ENCODE measurements at regions not wholly inside any gene's neighbourhood (a gene's known extent, or its start where the extent isn't known, plus 50 kb on each side); places are given as distances from the start of the nearest gene placed in this dataset.
"Not testable (repeated sequence)": the region's sequence is repeated elsewhere in the genome, so short reads cannot be mapped to it uniquely, and the experiment has no call there.

DNA sequence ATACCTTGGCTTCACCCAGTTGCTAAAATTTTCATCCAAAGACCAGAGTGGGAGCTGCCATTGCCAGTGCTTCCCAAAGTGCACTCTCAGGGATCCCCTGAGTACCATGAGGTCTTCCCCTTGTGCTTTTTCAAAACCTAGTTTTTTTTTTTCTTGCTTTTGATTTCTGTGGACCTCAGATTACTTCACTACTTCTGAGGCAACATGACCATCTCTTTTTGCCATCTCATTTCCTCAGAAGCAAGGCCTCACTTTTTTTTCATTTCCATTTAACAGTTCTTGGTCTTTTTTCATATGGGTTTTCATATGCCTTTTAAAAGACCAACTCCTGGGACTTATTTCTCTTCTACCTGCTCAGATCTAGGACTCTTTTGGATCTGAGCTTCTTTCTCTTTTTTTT is 64.1 kb upstream of the MMS22L start:
- no peak for DNase-seq

GRCh38 chr6:97361286-97361685 is 78.3 kb upstream of the MMS22L start:
- DNase-seq, result no peak

DNA sequence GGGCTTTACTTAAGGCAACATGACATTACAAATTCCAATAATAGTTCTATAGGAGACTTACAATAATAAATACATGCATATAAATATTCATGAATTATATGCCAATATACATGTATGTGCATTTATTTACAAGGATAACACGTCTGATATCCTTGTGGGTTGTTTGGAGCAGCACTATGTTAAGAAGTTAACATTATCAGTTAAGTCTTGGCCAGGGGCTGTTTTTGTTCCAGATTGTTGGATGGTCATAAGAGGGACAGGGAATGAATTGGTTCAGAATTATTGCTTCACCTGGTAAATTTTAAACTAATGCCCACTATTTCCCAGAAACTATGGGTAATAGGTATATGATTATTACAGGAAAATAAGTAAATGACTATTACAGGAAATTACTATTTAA is 81.3 kb upstream of the MMS22L start:
- no peak for DNase-seq

DNA sequence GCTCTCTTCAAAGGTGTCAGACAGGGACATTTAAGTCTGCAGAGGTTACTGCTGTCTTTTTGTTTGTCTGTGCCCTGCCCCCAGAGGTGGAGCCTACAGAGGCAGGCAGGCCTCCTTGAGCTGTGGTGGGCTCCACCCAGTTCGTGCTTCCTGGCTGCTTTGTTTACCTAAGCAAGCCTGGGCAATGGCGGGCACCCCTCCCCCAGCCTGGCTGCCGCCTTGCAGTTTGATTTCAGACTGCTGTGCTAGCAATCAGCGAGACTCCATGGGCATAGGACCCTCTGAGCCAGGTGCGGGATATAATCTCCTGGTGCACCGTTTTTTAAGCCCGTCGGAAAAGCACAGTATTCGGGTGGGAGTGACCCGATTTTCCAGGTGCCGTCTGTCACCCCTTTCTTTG is 99.1 kb upstream of the MMS22L start:
- DNase-seq, result not testable (repeated sequence)

DNA sequence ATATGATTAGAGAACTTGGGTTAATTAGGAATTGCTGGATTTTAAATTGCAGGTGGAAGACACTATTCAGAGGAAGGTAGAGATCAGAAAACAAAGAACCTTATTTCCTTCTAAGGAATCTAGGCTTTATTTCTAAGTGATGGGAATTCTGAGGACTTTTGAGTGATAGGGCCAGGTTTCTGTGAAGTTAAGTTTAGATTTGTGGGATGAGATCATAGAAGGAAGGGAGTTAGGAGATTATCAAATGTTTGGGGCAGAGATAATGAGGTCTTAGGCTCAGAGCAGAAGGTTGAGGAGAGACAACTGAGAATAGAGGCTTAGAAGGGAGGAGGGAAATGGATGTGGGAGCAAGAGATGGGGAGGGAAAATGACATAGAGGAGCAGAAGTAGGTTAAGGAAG is 109.7 kb upstream of the MMS22L start:
- no peak for DNase-seq

GRCh38 chr6:97394160-97394748 is 111.2 kb upstream of the MMS22L start:
- DNase-seq, result peak in 1 of 2 experiments; percentile 13

DNA sequence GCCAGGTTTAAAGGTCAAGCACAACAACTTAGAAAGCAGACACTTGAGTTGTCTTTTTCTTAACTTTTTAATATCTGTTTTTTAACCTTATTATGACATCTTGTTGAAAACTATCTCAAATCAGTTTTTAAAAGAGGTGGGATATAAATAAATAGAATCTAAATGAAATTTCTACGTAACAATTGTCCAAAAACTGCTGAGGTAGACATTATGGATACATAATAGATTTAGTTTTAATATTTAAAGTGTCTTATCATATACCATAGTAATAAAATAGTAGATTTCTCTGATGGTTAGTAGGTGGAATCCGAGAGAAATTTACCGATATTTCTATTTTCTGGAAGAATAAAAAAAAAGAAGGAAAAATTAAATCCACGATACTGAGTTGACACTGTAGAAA is 113.9 kb upstream of the MMS22L start:
- no peak for DNase-seq

GRCh38 chr6:97399208-97399607 is 116.2 kb upstream of the MMS22L start:
- DNase-seq, result no peak

DNA sequence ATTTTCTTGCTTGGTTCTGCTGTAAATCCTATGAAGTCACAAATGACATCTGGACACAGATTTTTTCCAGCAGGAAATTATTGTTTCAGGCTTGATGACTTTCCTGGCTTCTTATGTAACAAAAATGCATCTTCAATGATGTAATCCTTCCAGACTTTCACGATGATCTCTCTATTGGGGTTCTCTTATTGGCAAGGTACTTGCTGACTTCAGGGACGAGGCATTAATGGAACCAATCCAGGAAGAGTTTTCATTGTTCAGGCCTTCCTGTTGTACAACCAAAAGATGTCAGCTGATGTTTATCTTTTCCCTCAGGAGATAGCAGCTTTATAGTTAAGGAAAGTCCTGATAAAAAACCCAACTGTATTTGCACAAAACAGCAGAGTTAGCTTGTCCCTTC is 118.5 kb upstream of the MMS22L start:
- DNase-seq, result no peak

- DNase-seq, result no peak
These were observed 122.9 kb upstream of the MMS22L start for GRCh38 chr6:97405818-97406409.

GRCh38 chr6:97406633-97407032 is 123.6 kb upstream of the MMS22L start:
- DNase-seq, result no peak

- no peak for DNase-seq
These were observed 128.6 kb upstream of the MMS22L start for GRCh38 chr6:97411610-97412009.

DNA sequence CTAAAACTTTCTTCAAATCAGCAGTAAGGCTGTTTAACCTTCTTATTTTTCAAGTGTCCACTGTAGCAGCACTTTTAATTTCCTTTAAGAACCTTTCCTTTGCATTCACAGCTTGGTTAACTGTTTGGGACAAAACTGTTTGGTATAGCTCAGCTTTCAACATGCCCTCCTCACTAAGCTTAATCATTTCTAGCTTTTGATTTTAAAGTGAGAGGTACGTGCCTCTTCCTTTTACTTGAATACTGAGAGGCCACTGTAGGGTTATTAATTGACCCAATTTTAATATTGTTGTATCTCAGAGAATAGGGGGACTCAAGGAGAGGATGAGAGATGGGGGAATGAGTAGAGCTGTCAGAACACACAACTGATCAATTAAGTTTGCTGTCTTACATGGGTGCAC is 129.5 kb upstream of the MMS22L start:
- no peak for DNase-seq

DNA sequence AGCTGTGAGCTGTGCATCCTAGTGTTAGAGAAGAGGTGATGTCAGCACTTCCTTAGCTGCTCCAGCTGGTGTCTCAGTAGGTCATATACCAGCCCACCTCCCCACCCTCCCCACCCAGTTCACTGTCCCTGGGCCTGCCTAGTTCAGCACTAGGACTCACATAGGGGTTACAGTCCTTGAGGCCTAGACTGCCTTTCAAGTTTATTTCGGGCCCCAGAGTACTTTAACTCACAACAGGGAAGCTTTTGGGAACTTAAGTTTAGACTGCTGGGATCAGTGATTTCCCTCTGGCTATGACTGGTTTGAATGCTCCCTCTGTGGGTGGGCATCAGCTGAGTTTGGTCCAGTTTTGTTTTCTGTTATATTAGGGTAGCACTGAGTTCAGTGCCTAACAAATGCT is 139.2 kb upstream of the MMS22L start:
- no peak for DNase-seq

DNA sequence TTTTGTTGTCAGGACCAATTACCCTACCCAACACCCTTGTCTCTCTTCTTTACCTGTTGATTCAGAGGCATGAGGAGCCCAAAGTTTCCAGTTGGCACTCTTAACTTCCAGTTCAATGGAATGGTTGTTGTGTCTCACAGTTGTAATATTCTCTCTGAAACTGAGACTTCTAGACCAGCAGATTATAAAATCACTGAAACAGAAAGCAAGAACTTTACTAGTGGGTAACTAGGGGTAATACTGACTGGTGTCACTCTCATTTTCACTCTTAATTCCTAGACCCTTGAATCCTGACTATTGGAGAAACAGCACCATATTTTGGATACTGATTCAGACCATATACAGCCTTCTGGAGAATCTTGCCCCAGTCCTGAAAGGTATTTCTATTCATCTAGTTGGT is 140.2 kb upstream of the MMS22L start:
- DNase-seq, result no peak

- DNase-seq, result no peak
These were observed 144.6 kb upstream of the MMS22L start for GRCh38 chr6:97427648-97428047.

DNA sequence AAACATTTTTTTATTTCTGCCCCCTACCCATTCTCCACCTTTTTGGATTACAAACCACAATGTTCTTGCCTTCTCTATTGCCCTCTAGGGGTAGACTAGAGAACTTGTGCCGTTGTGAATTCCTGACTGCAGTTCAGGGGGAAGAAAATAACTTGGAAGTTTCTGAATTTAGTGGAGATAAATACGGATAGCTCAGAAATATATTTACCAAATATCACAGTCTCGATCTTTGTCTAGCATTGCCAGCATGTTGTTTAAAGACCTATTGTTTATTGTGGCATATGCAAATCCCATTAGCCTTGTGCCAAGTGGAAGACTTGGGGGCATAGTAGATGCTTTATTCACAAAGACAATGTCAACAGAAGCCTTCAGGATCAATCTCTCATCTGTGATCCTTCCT is 154.1 kb upstream of the MMS22L start:
- no peak for DNase-seq

GRCh38 chr6:97438011-97438671 is 155.1 kb upstream of the MMS22L start:
- DNase-seq, result no peak

DNA sequence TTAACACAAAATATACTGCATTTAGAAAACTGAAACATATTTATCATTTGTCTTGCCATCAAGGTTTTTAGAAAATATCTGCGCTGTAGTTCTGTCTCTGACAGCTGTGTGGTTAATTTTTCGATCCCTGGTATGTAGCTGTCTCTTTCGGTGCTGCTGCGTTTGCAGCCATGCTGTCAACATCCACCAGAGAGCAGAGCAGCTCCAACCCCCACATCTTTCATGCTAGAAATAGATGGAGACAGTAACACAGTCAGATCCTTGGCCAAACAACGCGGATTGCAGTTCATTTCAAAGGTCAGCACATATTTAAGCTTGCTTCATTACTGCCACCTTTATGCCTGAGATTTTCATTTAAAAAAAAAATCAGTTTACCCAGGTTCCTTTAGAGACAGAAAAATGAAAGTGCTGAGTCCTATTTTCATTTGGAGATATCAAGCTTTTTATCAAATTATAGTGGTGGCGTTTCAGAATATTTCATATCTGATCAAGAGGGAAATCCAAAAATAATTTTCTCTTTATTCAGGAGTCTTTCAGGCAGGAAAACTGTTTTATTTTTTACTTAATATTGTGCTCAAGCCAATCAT is 157.7 kb upstream of the MMS22L start:
- DNase-seq, result no peak

DNA sequence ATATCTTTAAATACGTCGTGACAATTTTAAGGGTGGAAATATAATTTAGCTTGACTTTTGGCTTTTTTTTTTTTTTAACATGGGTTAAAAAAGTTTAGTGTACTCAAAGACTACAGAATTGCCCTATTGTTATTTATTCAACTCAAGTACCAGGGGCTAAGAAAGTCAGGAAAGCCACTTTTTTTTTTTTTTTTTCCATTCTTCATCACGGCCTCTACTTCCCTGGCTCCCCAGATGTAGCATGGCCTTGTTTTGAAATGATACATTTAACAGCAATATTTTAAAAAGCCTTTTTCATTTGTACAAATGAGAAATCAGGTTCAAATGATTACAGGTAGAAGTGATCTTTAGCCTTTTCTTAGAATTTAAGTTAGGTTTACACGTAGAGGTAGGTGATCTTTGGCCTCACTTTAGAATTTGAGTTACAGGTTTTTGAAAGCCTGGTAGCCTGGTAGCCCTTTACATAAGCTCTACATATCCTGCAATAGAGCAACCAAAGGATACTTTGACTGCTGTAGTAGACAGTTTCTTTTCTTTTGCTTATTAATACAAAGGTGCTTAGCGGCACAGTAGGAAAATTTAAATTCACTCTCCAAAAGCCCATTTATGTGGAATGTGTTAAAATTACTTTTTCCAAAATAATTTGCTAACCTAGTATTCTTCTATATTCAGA is 160.5 kb upstream of the MMS22L start:
- DNase-seq, result no peak

DNA sequence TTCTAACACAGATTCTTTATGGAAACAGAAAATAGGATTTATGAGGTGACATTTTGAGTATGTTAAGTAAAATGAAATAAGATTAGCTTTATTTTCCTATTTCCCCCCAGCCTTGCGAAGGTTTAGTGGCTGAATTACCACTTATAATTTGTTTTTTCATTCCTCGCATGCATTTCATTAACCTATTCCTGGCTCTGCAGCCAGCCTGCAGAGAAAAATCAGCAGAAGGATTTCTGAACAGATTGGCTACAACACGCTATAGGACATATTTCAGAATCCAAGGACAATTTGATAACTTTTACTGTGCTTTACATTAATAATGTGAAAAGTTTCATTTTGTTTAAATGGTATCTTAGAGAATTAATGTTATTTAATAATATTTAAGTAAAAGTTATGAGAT is 162.4 kb upstream of the MMS22L start:
- DNase-seq, result no peak

DNA sequence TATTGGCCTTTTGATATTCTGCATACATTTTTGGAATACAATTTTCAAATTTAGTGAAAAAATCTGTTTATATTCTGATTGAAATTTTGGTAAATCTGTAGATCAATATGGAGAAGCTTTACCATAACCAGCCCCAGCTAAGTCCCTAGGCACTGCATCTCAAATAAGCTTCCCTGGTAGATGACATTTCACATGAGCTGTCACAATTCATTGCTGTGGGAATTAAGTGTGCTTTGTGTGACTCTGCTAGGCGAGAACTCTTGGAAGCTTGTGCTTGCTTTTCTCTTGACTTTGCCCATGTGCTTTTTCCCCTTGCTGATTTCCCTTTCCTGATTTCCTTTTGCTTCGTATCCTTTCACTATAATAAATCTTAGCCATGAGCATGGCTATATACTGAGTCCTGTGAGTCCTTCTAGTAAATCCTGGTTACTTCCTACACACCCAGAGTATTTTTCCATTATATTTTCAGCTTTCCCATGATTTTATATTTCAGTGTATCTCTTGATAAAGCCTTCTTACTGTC is 166.5 kb upstream of the MMS22L start:
- DNase-seq, result no peak

GRCh38 chr6:97450087-97450486 is 167.1 kb upstream of the MMS22L start:
- DNase-seq, result no peak

GRCh38 chr6:97456070-97456469 is 173.1 kb upstream of the MMS22L start:
- no peak for DNase-seq
